GM12872 (cell line): ENCODE measurements at regions not wholly inside any gene's neighbourhood (a gene's known extent, or its start where the extent isn't known, plus 50 kb on each side); places are given as distances from the start of the nearest gene placed in this dataset.

Experiments
- TF ChIP-seq, protein P1 (sequence below): IDR thresholded peaks from 3 replicates; pipeline ENCODE4 v1.5.1; 2011; ENCODE audit warnings: low read depth, mild to moderate bottlenecking, low read length, moderate library complexity; ENCODE audit not compliant: insufficient read depth

DNA sequence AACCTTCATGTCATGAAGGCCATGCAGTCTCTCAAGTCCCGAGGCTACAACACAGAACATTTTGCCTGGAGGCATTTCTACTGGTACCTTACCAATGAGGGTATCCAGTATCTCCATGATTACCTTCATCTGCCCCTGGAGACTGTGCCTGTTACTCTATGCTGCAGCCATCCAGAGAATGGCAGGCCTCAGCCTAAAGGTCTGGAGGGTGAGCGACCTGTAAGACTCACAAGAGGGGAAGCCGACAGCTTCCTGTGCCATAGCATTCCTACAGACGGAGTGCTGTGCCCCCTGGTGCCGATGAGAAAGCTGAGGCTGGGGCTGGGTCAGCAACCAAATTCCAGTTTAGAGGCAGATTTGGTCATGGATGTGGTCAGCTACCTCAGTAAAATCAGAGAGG is 51.3 kb upstream of the CADPS start:
- TF ChIP-seq, protein P1, sequence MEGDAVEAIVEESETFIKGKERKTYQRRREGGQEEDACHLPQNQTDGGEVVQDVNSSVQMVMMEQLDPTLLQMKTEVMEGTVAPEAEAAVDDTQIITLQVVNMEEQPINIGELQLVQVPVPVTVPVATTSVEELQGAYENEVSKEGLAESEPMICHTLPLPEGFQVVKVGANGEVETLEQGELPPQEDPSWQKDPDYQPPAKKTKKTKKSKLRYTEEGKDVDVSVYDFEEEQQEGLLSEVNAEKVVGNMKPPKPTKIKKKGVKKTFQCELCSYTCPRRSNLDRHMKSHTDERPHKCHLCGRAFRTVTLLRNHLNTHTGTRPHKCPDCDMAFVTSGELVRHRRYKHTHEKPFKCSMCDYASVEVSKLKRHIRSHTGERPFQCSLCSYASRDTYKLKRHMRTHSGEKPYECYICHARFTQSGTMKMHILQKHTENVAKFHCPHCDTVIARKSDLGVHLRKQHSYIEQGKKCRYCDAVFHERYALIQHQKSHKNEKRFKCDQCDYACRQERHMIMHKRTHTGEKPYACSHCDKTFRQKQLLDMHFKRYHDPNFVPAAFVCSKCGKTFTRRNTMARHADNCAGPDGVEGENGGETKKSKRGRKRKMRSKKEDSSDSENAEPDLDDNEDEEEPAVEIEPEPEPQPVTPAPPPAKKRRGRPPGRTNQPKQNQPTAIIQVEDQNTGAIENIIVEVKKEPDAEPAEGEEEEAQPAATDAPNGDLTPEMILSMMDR = 0 out of 3 replicates have a peak, but pooled peaks have one; percentile 4

DNA sequence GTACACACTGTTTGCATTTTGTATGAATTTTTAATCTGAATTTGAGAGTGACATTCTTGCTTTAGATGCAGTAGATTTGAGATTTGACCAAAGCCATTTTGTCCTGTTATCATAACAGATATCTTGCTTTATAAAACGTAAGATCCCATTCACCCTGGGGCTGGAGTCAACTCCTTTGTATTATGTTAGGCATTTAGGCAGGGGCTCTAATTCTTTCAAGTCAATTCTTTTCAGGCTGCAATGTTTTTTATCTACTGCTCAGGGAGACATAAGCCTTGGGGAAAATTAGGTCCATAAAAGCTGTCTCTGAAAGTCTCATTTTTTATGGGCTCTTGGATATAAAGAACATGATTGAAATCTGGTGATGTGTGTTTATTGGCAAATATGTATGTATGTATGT is 53.0 kb upstream of the CADPS start:
- TF ChIP-seq, protein P1 = no peak

DNA sequence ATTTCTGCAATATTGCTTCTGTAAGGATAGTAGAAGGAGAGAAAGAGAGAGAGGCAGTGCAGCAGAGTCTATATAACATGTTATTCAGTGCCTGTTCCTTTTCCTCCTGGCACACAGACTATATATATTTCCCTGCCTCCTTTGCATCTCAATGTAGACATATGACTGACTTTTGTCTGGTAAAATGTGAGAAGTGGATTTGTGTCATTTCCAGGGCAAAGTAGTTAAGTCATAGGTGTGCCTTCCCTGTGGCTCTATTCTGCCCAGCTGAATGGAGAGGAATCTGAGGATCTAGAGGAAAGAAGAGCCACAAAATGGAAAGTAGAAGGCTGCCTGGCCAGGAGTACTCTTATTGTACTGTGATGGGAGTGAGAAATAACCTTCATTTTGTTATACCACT is 54.6 kb upstream of the CADPS start:
- TF ChIP-seq, protein P1 = no peak

DNA sequence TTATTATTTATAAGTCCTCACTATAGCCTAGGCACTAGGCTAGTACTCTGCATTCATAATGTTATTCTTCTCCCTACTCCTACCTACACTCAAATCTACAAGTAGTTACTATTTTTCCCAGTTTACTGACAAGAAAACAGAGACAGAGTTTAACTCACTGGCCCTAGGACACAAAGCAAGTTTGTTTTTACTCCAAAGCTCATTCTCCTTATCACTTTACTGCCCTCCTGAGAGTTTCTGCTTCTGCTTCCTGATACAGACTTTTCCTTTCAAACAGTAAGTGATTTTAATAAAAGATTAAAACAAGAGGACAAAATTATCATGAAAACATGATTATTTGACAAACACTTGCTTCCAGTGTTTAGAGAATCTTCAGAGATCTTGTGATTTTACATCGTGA is 60.6 kb upstream of the CADPS start:
- TF ChIP-seq, protein P1 = no peak

- TF ChIP-seq, protein P1 = no peak
These were observed 61.5 kb upstream of the CADPS start for GRCh38 chr3:62936626-62937254.

GRCh38 chr3:62938583-62938982 is 63.4 kb upstream of the CADPS start:
- TF ChIP-seq, protein P1 = no peak

DNA sequence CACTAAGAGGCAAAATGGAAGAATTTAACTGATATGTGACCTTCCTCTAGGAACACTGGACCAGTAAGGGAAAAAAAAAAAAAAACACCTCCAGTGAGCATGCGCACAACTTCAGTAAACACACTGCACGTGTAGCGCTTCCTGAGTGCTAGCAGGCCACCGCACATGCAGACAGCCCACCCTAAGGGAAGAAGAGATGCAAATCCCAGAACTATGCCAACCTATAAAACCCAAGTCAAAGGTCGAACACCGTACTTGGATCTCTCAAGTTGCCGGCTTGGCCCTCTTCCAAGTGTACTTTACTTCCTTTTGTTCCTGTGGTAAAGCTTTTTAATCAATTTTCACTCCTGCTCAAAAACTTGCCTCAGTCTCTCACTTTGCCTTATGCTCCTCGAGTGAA is 64.5 kb upstream of the CADPS start:
- TF ChIP-seq, protein P1 = no peak
